ENCODE measurements at regions not wholly inside any gene's neighbourhood (a gene's known extent, or its start where the extent isn't known, plus 50 kb on each side); places are given as distances from the start of the nearest gene placed in this dataset.

DNA sequence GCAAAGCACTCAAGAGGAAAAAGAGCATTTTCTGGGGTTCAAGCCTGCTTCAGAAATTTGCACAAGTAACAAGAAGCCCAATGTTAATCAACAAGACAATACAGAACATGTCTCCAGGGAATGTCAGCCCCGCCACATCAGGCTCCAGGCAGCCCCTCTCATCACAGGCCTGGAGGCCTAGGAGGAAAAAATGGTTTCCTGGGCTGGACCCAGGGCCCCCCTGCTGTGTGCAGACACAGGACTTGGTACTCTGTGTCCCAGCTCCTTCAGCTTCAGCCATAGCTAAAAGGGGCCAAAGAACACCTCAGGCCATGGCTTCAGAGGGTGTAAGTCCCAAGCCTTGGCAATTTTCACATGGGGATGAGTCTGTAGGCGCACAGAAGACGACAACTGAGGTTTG is 802.9 kb upstream of the KLHL29 start:
- Mint-ChIP-seq H3K4me3 (no peak overlapping the region), H3K4me1 (ENCODE audit: low read depth) (no peaks in the 10 kb centered on the region), H3K27me3 (no peaks in the 10 kb centered on the region), H3K9me3 (peaks cover 19% of the 10 kb centered on the region), H3K36me3 (ENCODE audit: low read depth) (no peaks in the 10 kb centered on the region), H3K27ac (no peak overlapping the region)
- no peak for DNase-seq

DNA sequence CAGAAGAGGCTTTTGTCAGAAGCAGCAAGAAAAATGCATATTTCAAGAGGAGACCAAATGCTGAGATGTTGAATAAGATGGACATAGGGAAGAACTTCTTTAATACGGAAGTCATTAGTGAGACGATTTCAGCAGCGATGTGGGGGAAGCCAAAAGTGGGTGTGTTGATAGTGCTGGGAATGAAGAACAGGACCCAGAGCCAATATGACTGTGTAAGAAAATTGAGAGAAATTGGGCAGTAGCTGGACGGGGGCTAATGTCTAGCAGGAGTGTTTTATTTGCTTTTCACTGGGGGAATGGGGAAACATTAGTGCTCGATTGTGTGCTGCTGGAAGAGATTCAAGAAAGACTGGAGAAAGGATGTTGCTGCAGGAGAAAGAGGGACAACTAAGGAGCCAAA is 788.7 kb upstream of the KLHL29 start:
- no peak for DNase-seq
- no peaks in the 10 kb centered on the region for H3K27me3 Mint-ChIP-seq
- peaks cover 21% of the 10 kb centered on the region for H3K9me3 Mint-ChIP-seq
- no peaks in the 10 kb centered on the region for H3K36me3 Mint-ChIP-seq (ENCODE audit: low read depth)
- H3K27ac Mint-ChIP-seq = no peak overlapping the region
- no peak overlapping the region for H3K4me3 Mint-ChIP-seq
- H3K4me1 Mint-ChIP-seq (ENCODE audit: low read depth) = no peaks in the 10 kb centered on the region

DNA sequence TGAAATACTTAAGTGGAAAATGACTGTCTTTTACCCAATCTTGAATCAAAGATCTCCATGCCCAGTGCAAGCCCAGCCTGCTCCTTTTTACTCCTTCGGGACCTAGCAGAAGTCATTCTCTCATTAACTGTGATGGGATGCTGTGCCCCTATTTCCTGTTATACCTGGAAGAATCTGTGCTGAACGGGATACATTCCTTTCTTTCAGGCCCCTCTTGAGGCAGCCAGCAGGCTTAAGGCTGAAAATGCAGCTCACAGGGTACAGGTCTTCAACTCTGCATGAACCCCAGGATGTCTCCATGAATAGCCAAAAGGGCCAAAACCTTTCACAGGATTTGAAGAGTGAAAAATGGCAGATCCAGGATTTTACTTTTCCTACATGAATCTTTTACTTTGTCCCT is 784.8 kb upstream of the KLHL29 start:
- Mint-ChIP-seq H3K27me3 (no peaks in the 10 kb centered on the region), H3K4me3 (no peak overlapping the region), H3K9me3 (peaks cover 14% of the 10 kb centered on the region), H3K36me3 (ENCODE audit: low read depth) (no peaks in the 10 kb centered on the region), H3K4me1 (ENCODE audit: low read depth) (no peaks in the 10 kb centered on the region), H3K27ac (no peak overlapping the region)
- DNase-seq = no peak

- no peak overlapping the region for H3K4me3 Mint-ChIP-seq
- no peaks in the 10 kb centered on the region for H3K4me1 Mint-ChIP-seq (ENCODE audit: low read depth)
- H3K36me3 Mint-ChIP-seq (ENCODE audit: low read depth) = no peaks in the 10 kb centered on the region
- H3K27ac Mint-ChIP-seq = no peak overlapping the region
- H3K27me3 Mint-ChIP-seq = no peaks in the 10 kb centered on the region
- peaks cover 14% of the 10 kb centered on the region for H3K9me3 Mint-ChIP-seq
- DNase-seq = no peak
Observed at GRCh38 chr2:22600999-22601398, 784.0 kb upstream of the KLHL29 start.

GRCh38 chr2:22604136-22604535 is 780.8 kb upstream of the KLHL29 start:
- DNase-seq = no peak
- H3K4me1 Mint-ChIP-seq (ENCODE audit: low read depth) = no peaks in the 10 kb centered on the region
- H3K27me3 Mint-ChIP-seq = no peaks in the 10 kb centered on the region
- no peak overlapping the region for H3K4me3 Mint-ChIP-seq
- peaks cover 7% of the 10 kb centered on the region for H3K9me3 Mint-ChIP-seq
- H3K27ac Mint-ChIP-seq = no peak overlapping the region
- H3K36me3 Mint-ChIP-seq (ENCODE audit: low read depth) = no peaks in the 10 kb centered on the region

GRCh38 chr2:22616031-22616430 is 768.9 kb upstream of the KLHL29 start:
- Mint-ChIP-seq H3K36me3 (ENCODE audit: low read depth) (no peaks in the 10 kb centered on the region), H3K4me1 (ENCODE audit: low read depth) (no peaks in the 10 kb centered on the region), H3K4me3 (no peak overlapping the region), H3K9me3 (peaks cover 5% of the 10 kb centered on the region), H3K27ac (no peak overlapping the region), H3K27me3 (no peaks in the 10 kb centered on the region)
- DNase-seq = no peak

DNA sequence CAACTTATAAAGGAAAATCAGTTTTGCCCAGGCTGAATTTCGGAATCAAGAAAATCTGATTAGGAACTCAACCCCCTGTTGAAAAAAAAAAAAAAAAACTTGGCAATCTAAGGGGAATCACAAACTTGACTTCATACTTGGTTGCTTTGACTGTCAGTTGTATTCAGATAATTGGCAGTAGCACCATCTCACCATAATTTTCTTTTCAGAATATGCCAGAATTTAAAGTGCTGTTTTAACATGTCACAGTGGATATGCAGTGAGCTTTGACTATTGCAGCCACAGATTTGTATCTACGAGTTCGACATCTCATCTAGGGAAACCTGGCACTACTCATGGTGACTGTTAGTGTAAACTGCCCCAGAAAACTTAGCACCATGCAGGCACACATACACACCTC is 761.4 kb upstream of the KLHL29 start:
- no peak for DNase-seq
- Mint-ChIP-seq H3K4me1 (ENCODE audit: low read depth) (no peaks in the 10 kb centered on the region), H3K27me3 (no peaks in the 10 kb centered on the region), H3K9me3 (peaks cover 9% of the 10 kb centered on the region), H3K4me3 (no peak overlapping the region), H3K27ac (no peak overlapping the region), H3K36me3 (ENCODE audit: low read depth) (no peaks in the 10 kb centered on the region)

DNA sequence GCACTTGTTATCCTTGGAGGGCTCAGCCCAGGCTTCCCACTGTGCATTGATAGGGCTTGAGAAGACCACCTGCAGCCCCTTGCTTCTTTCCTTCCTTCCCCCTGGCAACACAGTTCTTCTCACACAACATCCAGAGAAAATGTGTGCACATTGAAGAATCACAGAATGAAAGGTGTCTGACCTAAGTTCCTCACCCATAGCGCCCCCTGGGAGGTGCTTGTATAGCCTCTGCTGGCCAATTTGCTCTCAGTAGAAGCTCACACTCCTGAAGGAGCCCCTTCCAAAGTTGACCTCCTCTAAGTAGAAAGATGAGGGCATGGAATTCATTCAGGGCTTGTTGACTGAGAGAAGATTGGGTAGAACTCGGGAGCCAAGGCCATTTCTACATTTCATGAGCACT is 758.4 kb upstream of the KLHL29 start:
- no peaks in the 10 kb centered on the region for H3K4me1 Mint-ChIP-seq (ENCODE audit: low read depth)
- H3K27ac Mint-ChIP-seq = no peak overlapping the region
- no peak overlapping the region for H3K4me3 Mint-ChIP-seq
- peaks cover 7% of the 10 kb centered on the region for H3K9me3 Mint-ChIP-seq
- no peaks in the 10 kb centered on the region for H3K27me3 Mint-ChIP-seq
- no peaks in the 10 kb centered on the region for H3K36me3 Mint-ChIP-seq (ENCODE audit: low read depth)
- no peak for DNase-seq

DNA sequence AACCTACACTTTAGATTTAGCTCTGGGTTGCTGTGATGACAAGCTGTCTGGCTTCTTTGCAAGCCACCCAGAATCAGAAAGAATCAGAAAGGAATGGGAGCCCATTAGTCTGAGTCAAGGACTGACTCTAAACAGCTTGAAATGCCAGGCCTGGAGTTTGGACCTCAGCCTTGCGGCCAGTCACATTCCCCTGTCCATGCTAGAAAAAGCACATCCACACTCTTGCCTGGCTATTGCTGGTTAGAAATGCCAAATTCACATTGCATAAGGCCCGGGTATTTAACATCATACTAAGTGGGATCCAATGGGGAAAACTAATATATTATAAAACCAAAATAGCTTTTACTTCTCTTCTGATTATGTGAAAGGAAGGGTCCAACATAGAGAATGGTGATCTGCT is 756.8 kb upstream of the KLHL29 start:
- no peaks in the 10 kb centered on the region for H3K4me1 Mint-ChIP-seq (ENCODE audit: low read depth)
- peaks cover 6% of the 10 kb centered on the region for H3K9me3 Mint-ChIP-seq
- no peak overlapping the region for H3K4me3 Mint-ChIP-seq
- H3K27me3 Mint-ChIP-seq = no peaks in the 10 kb centered on the region
- no peaks in the 10 kb centered on the region for H3K36me3 Mint-ChIP-seq (ENCODE audit: low read depth)
- no peak overlapping the region for H3K27ac Mint-ChIP-seq
- DNase-seq = no peak

GRCh38 chr2:22628906-22629305 is 756.1 kb upstream of the KLHL29 start:
- no peak overlapping the region for H3K27ac Mint-ChIP-seq
- no peaks in the 10 kb centered on the region for H3K36me3 Mint-ChIP-seq (ENCODE audit: low read depth)

GRCh38 chr2:22634167-22634566 is 750.8 kb upstream of the KLHL29 start:
- no peaks in the 10 kb centered on the region for H3K27me3 Mint-ChIP-seq
- H3K27ac Mint-ChIP-seq = no peak overlapping the region
- H3K36me3 Mint-ChIP-seq (ENCODE audit: low read depth) = no peaks in the 10 kb centered on the region
- no peak overlapping the region for H3K4me3 Mint-ChIP-seq
- no peaks in the 10 kb centered on the region for H3K4me1 Mint-ChIP-seq (ENCODE audit: low read depth)
- H3K9me3 Mint-ChIP-seq = peaks cover 6% of the 10 kb centered on the region
- DNase-seq = no peak

More at GRCh38 chr2:22628906-22629305, 756.1 kb upstream of the KLHL29 start:
- Mint-ChIP-seq H3K4me3 (no peak overlapping the region), H3K9me3 (peaks cover 6% of the 10 kb centered on the region), H3K27me3 (no peaks in the 10 kb centered on the region), H3K4me1 (ENCODE audit: low read depth) (no peaks in the 10 kb centered on the region)
- no peak for DNase-seq

- no peaks in the 10 kb centered on the region for H3K4me1 Mint-ChIP-seq (ENCODE audit: low read depth)
- no peak for DNase-seq
- H3K27ac Mint-ChIP-seq = no peak overlapping the region
- no peaks in the 10 kb centered on the region for H3K36me3 Mint-ChIP-seq (ENCODE audit: low read depth)
- H3K4me3 Mint-ChIP-seq = no peak overlapping the region
- no peaks in the 10 kb centered on the region for H3K27me3 Mint-ChIP-seq
- H3K9me3 Mint-ChIP-seq = peaks cover 6% of the 10 kb centered on the region
Observed at GRCh38 chr2:22656426-22656825, 728.6 kb upstream of the KLHL29 start.

- H3K9me3 Mint-ChIP-seq = no peaks in the 10 kb centered on the region
- no peaks in the 10 kb centered on the region for H3K36me3 Mint-ChIP-seq (ENCODE audit: low read depth)
- no peaks in the 10 kb centered on the region for H3K27me3 Mint-ChIP-seq
- DNase-seq = no peak
- H3K4me1 Mint-ChIP-seq (ENCODE audit: low read depth) = no peaks in the 10 kb centered on the region
- no peak overlapping the region for H3K27ac Mint-ChIP-seq
- H3K4me3 Mint-ChIP-seq = no peak overlapping the region
Observed at GRCh38 chr2:22673529-22673928, 711.5 kb upstream of the KLHL29 start.

DNA sequence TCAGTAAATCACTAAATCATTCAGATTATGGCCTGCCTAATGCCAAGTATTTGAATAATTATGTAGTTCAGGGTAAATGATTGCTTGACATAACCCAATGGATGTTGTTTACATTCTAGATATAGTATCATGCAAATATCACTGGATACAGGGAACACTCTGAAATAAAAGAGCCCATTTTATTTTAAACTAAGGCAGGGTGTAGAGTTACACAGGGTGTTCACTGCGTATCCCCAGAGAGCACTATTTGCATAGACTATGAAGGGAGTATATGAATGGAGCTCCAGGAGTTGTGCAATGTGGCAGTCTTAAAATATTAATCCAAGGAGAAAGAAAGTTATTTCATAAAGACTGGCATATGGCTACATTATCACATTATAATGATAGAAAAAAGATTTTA is 701.1 kb upstream of the KLHL29 start:
- peaks cover 5% of the 10 kb centered on the region for H3K9me3 Mint-ChIP-seq

GRCh38 chr2:22690096-22690495 is 694.9 kb upstream of the KLHL29 start:
- DNase-seq = no peak
- Mint-ChIP-seq H3K27ac (no peak overlapping the region), H3K27me3 (no peaks in the 10 kb centered on the region), H3K4me1 (ENCODE audit: low read depth) (no peaks in the 10 kb centered on the region), H3K9me3 (peaks cover 4% of the 10 kb centered on the region), H3K4me3 (no peak overlapping the region), H3K36me3 (ENCODE audit: low read depth) (no peaks in the 10 kb centered on the region)

More for the DNA sequence above, 701.1 kb upstream of the KLHL29 start:
- no peak overlapping the region for H3K4me3 Mint-ChIP-seq
- H3K4me1 Mint-ChIP-seq (ENCODE audit: low read depth) = no peaks in the 10 kb centered on the region
- H3K27ac Mint-ChIP-seq = no peak overlapping the region
- no peaks in the 10 kb centered on the region for H3K36me3 Mint-ChIP-seq (ENCODE audit: low read depth)
- no peak for DNase-seq
- no peaks in the 10 kb centered on the region for H3K27me3 Mint-ChIP-seq

GRCh38 chr2:22691666-22692065 is 693.3 kb upstream of the KLHL29 start:
- H3K4me1 Mint-ChIP-seq (ENCODE audit: low read depth) = no peaks in the 10 kb centered on the region
- no peak for DNase-seq
- no peaks in the 10 kb centered on the region for H3K27me3 Mint-ChIP-seq

More at GRCh38 chr2:22691666-22692065, 693.3 kb upstream of the KLHL29 start:
- Mint-ChIP-seq H3K4me3 (no peak overlapping the region), H3K36me3 (ENCODE audit: low read depth) (no peaks in the 10 kb centered on the region), H3K9me3 (peaks cover 2% of the 10 kb centered on the region), H3K27ac (no peak overlapping the region)

Measured in activated T-cell treated with anti-CD3 and anti-CD28 coated beads, Interleukin-2, amount 50 U/mL, for 24 hours (primary cell).